Body of pancreas (tissue), 4 donors: ENCODE measurements at regions not wholly inside any gene's neighbourhood (a gene's known extent, or its start where the extent isn't known, plus 50 kb on each side); places are given as distances from the start of the nearest gene placed in this dataset.

ENCODE experiments used
- POLR2A ChIP-seq, 3 donors: fragments of 450-650 bp; IDR thresholded peaks; one replicate each; pipeline ENCODE4 v1.6.1; 2016; ENCODE audit warnings: antibody characterized with exemption in 3 of 3, mild to moderate bottlenecking in 2 of 3
- TF ChIP-seq, protein P1 (sequence below), 7 experiments: fragments of 450-650 bp in 4 of 7; fragments of 200-600 bp in 3 of 7; sonication (generic) in 3 of 7; IDR thresholded peaks; one replicate each; pipeline ENCODE4 v1.5.1; 2016 to 2019; ENCODE audit warnings: antibody characterized with exemption in 7 of 7

DNA sequence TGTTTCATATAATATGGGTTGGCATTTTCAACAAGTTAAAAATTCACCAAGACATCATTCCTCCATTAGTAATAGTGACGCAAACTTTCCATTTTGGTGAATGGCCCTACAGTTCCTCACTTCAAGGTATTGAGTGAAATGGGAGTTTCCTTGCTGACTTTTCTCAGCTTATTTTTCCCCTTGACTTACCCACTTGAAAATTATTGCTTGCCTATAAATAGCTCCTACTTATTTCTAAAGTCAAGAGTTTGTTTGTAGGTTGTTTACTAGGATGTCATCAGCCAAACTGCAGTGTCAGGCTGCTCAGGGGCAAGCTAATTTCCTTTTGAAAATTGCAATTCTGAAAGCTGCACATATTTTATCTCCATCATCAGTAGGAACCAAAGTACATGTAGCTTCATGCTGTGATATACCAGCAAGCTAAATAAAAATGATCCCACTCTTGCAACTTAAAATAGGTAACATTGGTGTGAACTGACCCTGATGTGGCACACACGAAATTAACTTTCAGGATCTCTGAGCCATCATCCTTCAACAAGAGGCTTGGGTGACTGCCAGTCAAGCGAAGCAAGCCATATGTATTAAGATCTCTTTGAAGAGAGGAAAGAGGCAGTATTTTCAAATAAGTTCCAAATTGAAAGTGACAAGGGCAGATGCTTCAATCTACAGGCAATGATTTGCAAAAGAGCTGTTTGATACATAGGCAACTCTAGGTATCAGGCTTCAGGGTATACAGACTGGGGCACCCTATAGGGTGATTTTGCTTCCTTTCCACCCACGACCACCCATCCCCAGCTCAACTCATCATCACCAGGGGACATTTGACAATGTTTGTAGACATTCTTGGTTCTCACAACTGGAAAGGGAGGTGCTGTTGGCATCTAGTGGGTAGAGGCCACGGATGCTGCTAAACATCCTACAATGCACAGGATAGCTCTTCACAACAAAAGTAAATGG is 66.8 kb upstream of the RASGRP1 start:
- TF ChIP-seq, protein P1, sequence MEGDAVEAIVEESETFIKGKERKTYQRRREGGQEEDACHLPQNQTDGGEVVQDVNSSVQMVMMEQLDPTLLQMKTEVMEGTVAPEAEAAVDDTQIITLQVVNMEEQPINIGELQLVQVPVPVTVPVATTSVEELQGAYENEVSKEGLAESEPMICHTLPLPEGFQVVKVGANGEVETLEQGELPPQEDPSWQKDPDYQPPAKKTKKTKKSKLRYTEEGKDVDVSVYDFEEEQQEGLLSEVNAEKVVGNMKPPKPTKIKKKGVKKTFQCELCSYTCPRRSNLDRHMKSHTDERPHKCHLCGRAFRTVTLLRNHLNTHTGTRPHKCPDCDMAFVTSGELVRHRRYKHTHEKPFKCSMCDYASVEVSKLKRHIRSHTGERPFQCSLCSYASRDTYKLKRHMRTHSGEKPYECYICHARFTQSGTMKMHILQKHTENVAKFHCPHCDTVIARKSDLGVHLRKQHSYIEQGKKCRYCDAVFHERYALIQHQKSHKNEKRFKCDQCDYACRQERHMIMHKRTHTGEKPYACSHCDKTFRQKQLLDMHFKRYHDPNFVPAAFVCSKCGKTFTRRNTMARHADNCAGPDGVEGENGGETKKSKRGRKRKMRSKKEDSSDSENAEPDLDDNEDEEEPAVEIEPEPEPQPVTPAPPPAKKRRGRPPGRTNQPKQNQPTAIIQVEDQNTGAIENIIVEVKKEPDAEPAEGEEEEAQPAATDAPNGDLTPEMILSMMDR (IDR thresholded peaks at IDR 0.05), result no peak
- TF ChIP-seq POLR2A (IDR thresholded peaks at IDR 0.05), result no peak
